Urinary bladder (tissue), 3 donors: ENCODE measurements at regions not wholly inside any gene's neighbourhood (a gene's known extent, or its start where the extent isn't known, plus 50 kb on each side); places are given as distances from the start of the nearest gene placed in this dataset.
"Not testable (repeated sequence)": the region's sequence is repeated elsewhere in the genome, so short reads cannot be mapped to it uniquely, and the experiment has no call there.

Source experiments
- DNase-seq: peaks from one replicate; pipeline ENCODE4 v3.0.0-alpha.2; 2015; ENCODE audit errors: extremely low spot score
- H3K27ac ChIP-seq: one replicate; pipeline ENCODE4 v1.5.1; 2013; ENCODE audit warnings: low read depth, mild to moderate bottlenecking, moderate library complexity
- H3K36me3 ChIP-seq: one replicate; pipeline ENCODE4 v1.6.1; 2013; ENCODE audit warnings: mild to moderate bottlenecking, moderate library complexity; ENCODE audit not compliant: insufficient read depth
- H3K4me1 ChIP-seq: one replicate; pipeline ENCODE4 v1.6.1; 2013; ENCODE audit warnings: mild to moderate bottlenecking, moderate library complexity; ENCODE audit not compliant: insufficient read depth
- H3K4me3 ChIP-seq: one replicate; pipeline ENCODE4 v1.5.1; 2013; ENCODE audit warnings: low read depth, low read length
- WGBS: extraction: QIAGEN DNeasy Blood & Tissue Kit; methylation state at CpG from one replicate; pipeline ENCODE4 v1.1.7; 2013; 5-methylcytosine and 5-hydroxymethylcytosine counted together
- donor health status: healthy with polysubstance abuse.
- donor health status: healthy.

- 84% methylated on average over 3 of the region's 3 CpGs for WGBS
- not testable (repeated sequence) for H3K36me3 ChIP-seq, DNase-seq, H3K27ac ChIP-seq, H3K4me1 ChIP-seq, H3K4me3 ChIP-seq
These were observed 105.3 kb upstream of the MPHOSPH6 start for GRCh38 chr16:82275349-82275748.

GRCh38 chr16:82271636-82272035 is 101.6 kb upstream of the MPHOSPH6 start:
- Histone ChIP-seq H3K36me3 (no peaks in the 10 kb centered on the region), H3K4me3 (no peak overlapping the region), H3K27ac (no peak overlapping the region), H3K4me1 (no peaks in the 10 kb centered on the region)
- WGBS, result 84% methylated on average over 1 of the region's 1 CpG
- no peak for DNase-seq

GRCh38 chr16:82267675-82268074 is 97.7 kb upstream of the MPHOSPH6 start:
- WGBS, result 76% methylated on average over 1 of the region's 1 CpG
- not testable (repeated sequence) for DNase-seq, H3K4me1 ChIP-seq, H3K27ac ChIP-seq, H3K36me3 ChIP-seq, H3K4me3 ChIP-seq

DNA sequence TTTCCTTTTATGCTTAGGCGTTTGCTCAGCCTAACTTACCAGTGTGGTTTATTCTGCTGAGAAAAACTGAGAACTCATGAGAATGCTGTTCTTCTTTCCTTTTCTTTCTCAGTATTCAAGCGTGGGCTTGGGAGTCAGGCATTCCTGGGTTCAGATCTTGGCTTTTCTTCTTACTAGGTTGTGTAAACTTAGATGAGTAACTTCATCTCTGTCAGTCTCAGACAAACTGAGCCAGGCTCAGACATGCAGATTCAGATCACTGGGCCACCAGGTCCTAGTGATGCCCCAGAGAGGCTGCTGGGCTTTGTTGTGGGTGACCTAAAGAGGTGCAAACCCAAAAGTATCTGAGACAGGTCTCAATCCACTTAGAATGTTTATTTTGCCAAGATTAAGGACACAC is 95.8 kb upstream of the MPHOSPH6 start:
- Histone ChIP-seq H3K36me3 (no peaks in the 10 kb centered on the region), H3K4me1 (no peaks in the 10 kb centered on the region), H3K4me3 (no peak overlapping the region), H3K27ac (no peak overlapping the region)
- WGBS, result 77% methylated on average over 2 of the region's 2 CpGs
- DNase-seq, result no peak

DNA sequence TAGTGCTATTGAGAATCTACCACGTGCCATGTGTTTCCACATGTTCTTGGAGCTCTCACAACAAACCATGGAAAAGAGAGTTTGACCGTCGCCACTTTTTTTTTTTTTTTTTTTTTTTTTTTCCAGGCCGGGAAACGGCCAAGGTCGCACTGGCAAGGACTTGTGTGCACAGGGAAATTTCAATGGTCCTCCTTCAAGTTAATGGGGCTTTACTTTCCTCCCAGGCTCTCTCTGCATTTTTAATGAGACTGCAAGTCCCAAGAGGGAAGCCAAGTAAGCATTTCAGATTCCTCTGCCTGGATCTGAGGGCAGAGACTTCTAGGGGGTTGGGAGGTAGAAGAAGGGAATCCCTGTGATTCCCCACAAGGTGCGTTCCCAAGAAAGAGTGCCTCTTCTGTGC is 94.7 kb upstream of the MPHOSPH6 start:
- Histone ChIP-seq H3K36me3 (no peaks in the 10 kb centered on the region), H3K27ac (no peak overlapping the region), H3K4me3 (no peak overlapping the region), H3K4me1 (no peaks in the 10 kb centered on the region)
- no peak for DNase-seq
- WGBS, result 59% methylated on average over 7 of the region's 7 CpGs

DNA sequence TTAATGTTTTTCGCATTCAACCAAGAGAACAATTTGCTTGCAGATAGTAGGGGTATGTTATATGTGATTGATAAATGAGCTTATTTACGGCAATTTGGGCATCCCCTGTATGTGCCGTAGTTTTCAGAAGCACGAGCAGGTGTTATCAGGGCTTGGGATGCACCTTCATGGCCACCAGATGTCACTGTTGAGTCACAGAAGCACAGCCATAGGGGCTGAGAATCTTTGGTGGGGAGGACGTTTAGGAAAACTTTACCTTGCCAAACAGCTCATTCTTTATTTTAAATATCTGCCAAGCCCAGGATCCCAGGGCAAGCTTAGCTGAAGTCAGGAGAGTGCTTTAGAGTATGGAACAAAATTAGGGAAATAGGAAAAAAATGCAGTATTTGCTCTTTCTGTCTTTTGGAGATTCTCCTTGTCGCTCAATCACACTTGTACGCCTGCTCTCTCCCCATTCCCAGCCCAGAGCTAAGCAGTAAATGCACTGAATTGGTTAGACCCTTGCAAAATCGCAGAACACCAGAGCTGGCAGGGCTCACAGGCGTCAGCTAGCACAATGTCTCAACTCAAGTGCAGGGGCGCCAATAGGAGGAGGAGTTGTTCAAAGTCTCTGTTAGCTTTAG is 93.6 kb upstream of the MPHOSPH6 start:
- H3K27ac ChIP-seq, result no peak overlapping the region
- peak; percentile 28 for DNase-seq

DNA sequence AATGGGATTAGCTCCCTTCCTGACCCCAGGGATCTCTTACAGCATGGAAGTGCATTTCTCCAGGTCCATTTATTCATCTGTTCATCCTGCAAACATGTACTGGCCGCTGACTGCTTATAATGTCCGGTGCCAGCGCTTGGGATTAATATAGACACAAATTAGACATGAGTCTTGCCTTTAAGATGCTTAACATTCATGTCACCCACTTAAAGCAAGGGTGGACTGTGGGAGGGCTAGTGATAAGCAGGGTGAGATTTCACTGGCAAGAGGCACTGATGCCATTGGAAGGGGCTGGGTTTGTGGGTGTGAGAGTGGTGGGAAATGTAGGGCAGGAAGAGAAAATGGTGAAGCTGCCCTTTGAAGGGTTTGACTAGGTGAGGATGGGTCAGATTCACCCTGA is 92.2 kb upstream of the MPHOSPH6 start:
- Histone ChIP-seq H3K4me1 (no peaks in the 10 kb centered on the region), H3K36me3 (no peaks in the 10 kb centered on the region), H3K27ac (no peak overlapping the region), H3K4me3 (no peak overlapping the region)
- no peak for DNase-seq
- 83% methylated on average over 3 of the region's 3 CpGs for WGBS

More for the DNA sequence above, 93.6 kb upstream of the MPHOSPH6 start:
- no peaks in the 10 kb centered on the region for H3K4me1 ChIP-seq
- no peak overlapping the region for H3K4me3 ChIP-seq
- WGBS, result 32% methylated on average over 10 of the region's 10 CpGs
- no peaks in the 10 kb centered on the region for H3K36me3 ChIP-seq

DNA sequence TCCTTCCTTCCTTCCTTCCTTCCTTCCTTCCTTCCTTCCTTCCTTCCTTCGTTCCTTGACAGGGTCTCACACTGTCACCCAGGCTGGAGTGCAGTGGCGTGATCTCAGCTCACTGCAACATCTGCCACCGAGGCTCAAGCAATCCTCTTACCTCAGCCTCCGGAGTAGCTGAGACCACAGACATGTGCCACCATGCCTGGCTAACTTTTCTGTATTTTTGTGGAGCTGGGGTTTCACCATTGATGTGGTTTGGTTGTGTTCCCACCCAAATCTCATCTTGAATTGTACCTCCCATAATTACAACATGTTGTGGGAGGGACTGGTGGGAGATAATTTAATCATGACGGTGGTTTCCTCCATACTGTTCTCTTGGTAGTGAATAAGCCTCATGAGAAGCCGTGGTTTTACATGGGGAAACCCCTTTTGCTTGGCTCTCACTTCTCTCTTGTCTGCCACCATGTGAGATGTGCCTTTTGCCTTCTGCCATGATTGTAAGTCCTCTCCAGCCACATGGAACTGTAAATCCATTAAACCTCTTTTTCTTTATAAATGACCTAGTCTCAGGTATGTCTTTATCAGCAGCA is 90.3 kb upstream of the MPHOSPH6 start:
- Histone ChIP-seq H3K4me1 (no peaks in the 10 kb centered on the region), H3K4me3 (no peak overlapping the region), H3K36me3 (no peaks in the 10 kb centered on the region), H3K27ac (no peak overlapping the region)
- no peak for DNase-seq
- WGBS, result 88% methylated on average over 6 of the region's 6 CpGs

- WGBS, result 97% methylated on average over 1 of the region's 1 CpG
These were observed 89.7 kb upstream of the MPHOSPH6 start for GRCh38 chr16:82259731-82260130.

DNA sequence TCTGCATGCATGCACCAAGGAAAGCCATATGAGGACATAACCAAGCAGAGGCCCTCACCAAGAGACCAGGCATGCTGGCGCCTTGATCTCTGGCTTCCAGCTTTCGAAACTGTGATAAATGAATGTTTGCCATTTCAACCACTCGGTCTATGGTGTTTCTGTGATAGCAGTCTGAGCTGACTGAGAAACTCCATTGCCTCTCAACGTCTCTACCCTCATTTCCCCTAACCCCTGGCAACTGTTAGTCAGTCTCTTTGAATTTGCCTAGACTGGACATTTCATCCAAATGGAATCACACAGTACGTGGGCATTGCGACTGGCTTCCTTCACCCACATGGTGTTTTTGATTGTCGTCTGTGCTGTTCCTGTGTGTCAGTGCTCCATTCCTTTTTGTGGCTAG is 88.0 kb upstream of the MPHOSPH6 start:
- Histone ChIP-seq H3K4me3 (no peak overlapping the region), H3K36me3 (no peaks in the 10 kb centered on the region), H3K27ac (no peak overlapping the region), H3K4me1 (no peaks in the 10 kb centered on the region)
- no peak for DNase-seq
- 89% methylated on average over 7 of the region's 7 CpGs for WGBS

More at GRCh38 chr16:82259731-82260130, 89.7 kb upstream of the MPHOSPH6 start:
- no peak for DNase-seq
- Histone ChIP-seq H3K36me3 (no peaks in the 10 kb centered on the region), H3K27ac (no peak overlapping the region), H3K4me3 (no peak overlapping the region), H3K4me1 (no peaks in the 10 kb centered on the region)

DNA sequence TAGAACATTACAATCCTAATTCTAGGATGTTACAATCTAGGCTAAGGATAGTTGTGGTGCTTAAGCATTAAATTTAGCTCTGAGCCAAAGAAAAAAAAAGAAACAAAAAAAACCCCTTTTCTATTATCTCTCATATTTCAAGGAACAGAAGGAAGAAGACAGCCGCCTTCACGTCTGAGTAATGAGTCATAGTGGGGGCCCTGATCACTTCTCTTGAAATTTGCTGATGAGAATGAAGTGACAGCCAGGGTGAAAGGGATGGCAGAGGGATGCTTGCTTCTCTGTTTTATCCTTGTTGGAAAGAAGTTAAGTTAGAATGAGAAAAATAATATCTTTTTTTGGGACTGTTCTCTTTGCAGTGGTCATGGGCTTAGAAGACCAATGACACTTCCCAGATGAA is 82.6 kb upstream of the MPHOSPH6 start:
- Histone ChIP-seq H3K36me3 (no peaks in the 10 kb centered on the region), H3K27ac (no peak overlapping the region), H3K4me1 (no peaks in the 10 kb centered on the region), H3K4me3 (no peak overlapping the region)
- DNase-seq, result no peak
- 62% methylated on average over 2 of the region's 2 CpGs for WGBS

- WGBS, result 87% methylated on average over 1 of the region's 1 CpG
- H3K27ac ChIP-seq, result no peak overlapping the region
- DNase-seq, result no peak
These were observed 78.7 kb upstream of the MPHOSPH6 start for GRCh38 chr16:82248677-82249076.

GRCh38 chr16:82248012-82248656 is 78.1 kb upstream of the MPHOSPH6 start:
- H3K4me1 ChIP-seq, result no peaks in the 10 kb centered on the region
- DNase-seq, result no peak
- no peak overlapping the region for H3K27ac ChIP-seq
- WGBS, result 72% methylated on average over 5 of the region's 5 CpGs
- H3K4me3 ChIP-seq, result no peak overlapping the region
- no peaks in the 10 kb centered on the region for H3K36me3 ChIP-seq

More at GRCh38 chr16:82248677-82249076, 78.7 kb upstream of the MPHOSPH6 start:
- H3K36me3 ChIP-seq, result no peaks in the 10 kb centered on the region
- H3K4me1 ChIP-seq, result no peaks in the 10 kb centered on the region
- no peak overlapping the region for H3K4me3 ChIP-seq

DNA sequence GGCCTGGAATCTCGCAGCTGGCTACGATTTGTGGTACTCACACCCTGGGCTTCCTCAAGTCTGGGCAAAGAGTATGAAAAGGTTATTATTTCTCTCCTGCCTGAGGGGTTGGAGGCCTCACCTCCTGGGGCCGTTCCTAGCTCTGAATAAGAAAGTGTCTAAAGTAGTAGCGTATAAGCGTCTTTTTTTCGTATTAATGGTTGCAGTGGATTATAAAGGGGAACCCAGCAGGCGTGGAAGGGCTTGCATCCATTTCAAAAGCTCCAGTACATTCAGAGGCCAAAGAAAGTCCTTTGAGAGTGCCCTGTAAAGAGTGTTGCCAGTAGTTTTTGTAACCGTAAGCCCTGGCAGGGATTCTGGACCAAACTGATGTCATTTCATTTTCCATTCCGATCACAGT is 72.2 kb upstream of the MPHOSPH6 start:
- WGBS, result 89% methylated on average over 9 of the region's 9 CpGs
- no peak for DNase-seq
- Histone ChIP-seq H3K4me1 (no peaks in the 10 kb centered on the region), H3K4me3 (no peak overlapping the region), H3K27ac (no peak overlapping the region), H3K36me3 (no peaks in the 10 kb centered on the region)
